ENCODE measurements at regions not wholly inside any gene's neighbourhood (a gene's known extent, or its start where the extent isn't known, plus 50 kb on each side); places are given as distances from the start of the nearest gene placed in this dataset.

DNA sequence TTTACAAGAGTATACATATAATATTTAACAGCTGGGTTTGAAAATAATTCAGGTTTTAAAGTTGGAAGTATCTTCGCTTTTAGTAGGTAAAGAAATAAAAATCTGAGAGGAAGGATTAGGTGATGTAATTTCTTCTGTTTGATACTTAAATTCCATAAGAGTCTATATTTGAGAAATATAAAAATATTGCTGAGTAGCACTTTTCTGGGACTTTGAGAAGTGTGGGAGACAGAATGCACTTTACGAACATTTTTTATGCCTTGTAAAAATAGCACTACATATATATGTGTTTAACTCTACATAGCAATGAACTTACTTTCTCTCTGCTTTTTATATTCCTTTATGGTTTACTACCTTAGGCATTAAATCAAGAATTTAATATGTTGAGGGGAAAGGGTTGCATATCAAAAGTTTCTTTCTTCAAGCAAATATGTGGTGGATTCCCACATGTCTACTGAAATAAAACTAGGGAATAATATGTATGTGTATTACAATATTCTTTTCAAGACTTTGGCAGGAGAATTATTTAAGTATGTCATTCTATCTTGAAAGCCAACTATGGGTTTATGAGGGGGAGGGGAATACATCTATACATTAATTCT lies 266.7 kb upstream of the ADAMTS5 start:
- no peak for TF ChIP-seq CTCF (IDR thresholded peaks at IDR 0.05; ENCODE audit: low read depth, low read length, missing control alignments)
- no peaks in the 10 kb centered on the region for H3K36me3 ChIP-seq (replicated peaks)
- in situ Hi-C loops (cut with HindIII; ENCODE audit: low pct_ligation_motif_present, low sequenced_read_pairs): no loop called here
- H3K4me3 ChIP-seq (ENCODE audit: low read depth, low read length): no peak overlapping the region
- no peak overlapping the region for H3K27ac ChIP-seq
- no peaks in the 10 kb centered on the region for H3K27me3 ChIP-seq (replicated peaks)
- no peak for DNase-seq

- in situ Hi-C loops (cut with HindIII; ENCODE audit: low pct_ligation_motif_present, low sequenced_read_pairs): no loop called here
- no peak for TF ChIP-seq CTCF (IDR thresholded peaks at IDR 0.05; ENCODE audit: low read depth, low read length, missing control alignments)
- no peak overlapping the region for H3K4me3 ChIP-seq (ENCODE audit: low read depth, low read length)
- no peak overlapping the region for H3K27ac ChIP-seq
- H3K36me3 ChIP-seq (replicated peaks): no peaks in the 10 kb centered on the region
- H3K27me3 ChIP-seq (replicated peaks): no peaks in the 10 kb centered on the region
- no peak for DNase-seq
These were observed 259.1 kb upstream of the ADAMTS5 start for GRCh38 chr21:27225940-27226339.

- H3K4me3 ChIP-seq (ENCODE audit: low read depth, low read length): no peak overlapping the region
- H3K27me3 ChIP-seq (replicated peaks): no peaks in the 10 kb centered on the region
- in situ Hi-C loops (cut with HindIII; ENCODE audit: low pct_ligation_motif_present, low sequenced_read_pairs): no loop called here
- no peak overlapping the region for H3K27ac ChIP-seq
- no peak for DNase-seq
- TF ChIP-seq CTCF (IDR thresholded peaks at IDR 0.05; ENCODE audit: low read depth, low read length, missing control alignments): no peak
- no peaks in the 10 kb centered on the region for H3K36me3 ChIP-seq (replicated peaks)
These were observed 258.3 kb upstream of the ADAMTS5 start for GRCh38 chr21:27225151-27225550.

DNA sequence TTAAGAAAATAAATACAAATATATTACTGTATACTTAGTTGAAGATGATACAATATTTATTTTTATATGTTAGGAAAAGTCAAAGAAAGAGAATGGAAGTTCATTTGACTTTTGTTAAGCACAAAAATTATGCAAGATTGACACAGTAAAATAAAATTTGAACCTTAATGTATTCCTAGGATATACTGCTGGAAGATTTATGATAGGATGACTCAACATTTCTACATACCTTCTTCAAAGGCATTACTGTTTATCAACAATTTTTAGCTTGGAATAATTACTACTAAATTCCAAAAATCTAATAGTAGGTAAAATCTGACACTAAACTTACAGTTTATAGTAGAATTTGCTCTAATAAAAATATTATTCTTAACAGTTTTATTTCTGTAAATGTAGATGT lies 257.3 kb upstream of the ADAMTS5 start:
- H3K36me3 ChIP-seq (replicated peaks): no peaks in the 10 kb centered on the region
- TF ChIP-seq CTCF (IDR thresholded peaks at IDR 0.05; ENCODE audit: low read depth, low read length, missing control alignments): no peak
- in situ Hi-C loops (cut with HindIII; ENCODE audit: low pct_ligation_motif_present, low sequenced_read_pairs): no loop called here
- no peak for DNase-seq
- H3K4me3 ChIP-seq (ENCODE audit: low read depth, low read length): no peak overlapping the region
- H3K27me3 ChIP-seq (replicated peaks): no peaks in the 10 kb centered on the region
- no peak overlapping the region for H3K27ac ChIP-seq

GRCh38 chr21:27221077-27221476 lies 254.2 kb upstream of the ADAMTS5 start:
- in situ Hi-C loops (cut with HindIII; ENCODE audit: low pct_ligation_motif_present, low sequenced_read_pairs): no loop called here
- H3K36me3 ChIP-seq (replicated peaks): no peaks in the 10 kb centered on the region

More at GRCh38 chr21:27221077-27221476, 254.2 kb upstream of the ADAMTS5 start:
- no peak overlapping the region for H3K4me3 ChIP-seq (ENCODE audit: low read depth, low read length)
- no peak for TF ChIP-seq CTCF (IDR thresholded peaks at IDR 0.05; ENCODE audit: low read depth, low read length, missing control alignments)
- H3K27ac ChIP-seq: no peak overlapping the region
- H3K27me3 ChIP-seq (replicated peaks): no peaks in the 10 kb centered on the region
- DNase-seq: no peak

All from brain microvascular endothelial cell (primary cell).